ENCODE measurements at regions not wholly inside any gene's neighbourhood (a gene's known extent, or its start where the extent isn't known, plus 50 kb on each side); places are given as distances from the start of the nearest gene placed in this dataset.

DNA sequence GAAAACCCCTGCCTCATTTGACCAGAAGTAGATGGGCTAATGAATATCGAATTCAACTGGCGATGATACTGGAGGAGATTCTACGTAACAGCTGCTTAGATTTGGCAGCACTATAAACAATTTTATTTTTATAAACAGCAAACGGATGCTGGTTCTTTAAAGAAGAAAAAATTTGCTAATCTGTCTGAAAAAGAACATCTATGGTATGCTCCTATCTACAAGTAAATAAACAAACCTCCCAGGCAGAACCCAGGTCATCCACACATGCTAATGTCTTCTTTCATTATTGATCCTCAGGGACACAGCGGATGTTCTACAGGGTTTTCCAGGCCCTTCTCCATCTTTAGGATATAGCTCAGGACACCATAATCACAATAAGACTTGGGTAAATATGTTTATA, 291.3 kb downstream of the ALDH8A1 start:
- BruUV-seq (replicated peaks) = no TSS peak
- H3K9me3 ChIP-seq = no peaks in the 10 kb centered on the region
- peaks cover 29% of the 10 kb centered on the region for H3K4me1 ChIP-seq

DNA sequence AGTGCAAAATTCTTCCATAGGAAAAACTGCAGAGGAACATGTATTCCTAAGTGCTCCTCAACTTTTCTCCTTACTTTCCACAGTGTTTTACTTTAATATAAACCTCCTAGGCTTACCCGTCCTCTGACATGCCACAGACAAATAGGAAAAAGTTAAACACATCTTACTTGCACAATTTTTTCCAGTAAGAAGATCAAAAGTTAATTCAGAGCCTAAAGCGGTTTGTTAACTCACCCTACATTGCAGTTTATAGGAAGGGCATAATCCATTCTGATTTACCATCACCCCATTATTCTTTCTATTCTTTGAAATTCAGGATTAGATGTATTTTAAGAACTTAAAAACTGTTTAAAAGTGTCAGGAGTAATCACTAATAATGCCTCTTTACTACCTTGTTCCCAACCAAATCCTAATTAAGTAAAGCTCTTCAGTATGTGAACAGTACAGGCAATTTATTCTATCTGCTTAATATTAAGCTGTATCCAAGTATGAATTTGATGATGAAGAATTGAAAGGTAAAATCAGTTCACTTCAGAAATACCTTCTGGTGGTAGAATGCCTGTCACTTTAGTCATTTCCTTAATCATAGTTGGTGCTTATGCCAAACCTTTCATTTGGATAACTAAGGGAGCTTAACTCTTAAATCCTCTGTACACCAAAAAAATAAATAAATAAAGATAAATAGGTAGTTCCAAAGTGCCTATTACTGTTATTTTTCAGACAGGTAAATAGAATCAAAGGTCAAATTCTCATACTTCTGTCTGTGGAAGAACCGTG, 292.0 kb downstream of the ALDH8A1 start:
- BruUV-seq (replicated peaks) = no TSS peak
- H3K4me1 Mint-ChIP-seq (ENCODE audit: low read depth, unreplicated experiment) = peaks cover 13% of the 10 kb centered on the region
- TF ChIP-seq, protein P1, sequence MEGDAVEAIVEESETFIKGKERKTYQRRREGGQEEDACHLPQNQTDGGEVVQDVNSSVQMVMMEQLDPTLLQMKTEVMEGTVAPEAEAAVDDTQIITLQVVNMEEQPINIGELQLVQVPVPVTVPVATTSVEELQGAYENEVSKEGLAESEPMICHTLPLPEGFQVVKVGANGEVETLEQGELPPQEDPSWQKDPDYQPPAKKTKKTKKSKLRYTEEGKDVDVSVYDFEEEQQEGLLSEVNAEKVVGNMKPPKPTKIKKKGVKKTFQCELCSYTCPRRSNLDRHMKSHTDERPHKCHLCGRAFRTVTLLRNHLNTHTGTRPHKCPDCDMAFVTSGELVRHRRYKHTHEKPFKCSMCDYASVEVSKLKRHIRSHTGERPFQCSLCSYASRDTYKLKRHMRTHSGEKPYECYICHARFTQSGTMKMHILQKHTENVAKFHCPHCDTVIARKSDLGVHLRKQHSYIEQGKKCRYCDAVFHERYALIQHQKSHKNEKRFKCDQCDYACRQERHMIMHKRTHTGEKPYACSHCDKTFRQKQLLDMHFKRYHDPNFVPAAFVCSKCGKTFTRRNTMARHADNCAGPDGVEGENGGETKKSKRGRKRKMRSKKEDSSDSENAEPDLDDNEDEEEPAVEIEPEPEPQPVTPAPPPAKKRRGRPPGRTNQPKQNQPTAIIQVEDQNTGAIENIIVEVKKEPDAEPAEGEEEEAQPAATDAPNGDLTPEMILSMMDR (IDR thresholded peaks at IDR 0.05; ENCODE audit: insufficient read depth in 1 of 2, low read depth in 1 of 2, low read length in 1 of 2, severe bottlenecking in 1 of 2, unreplicated experiment in 1 of 2) = no peak
- POLR2A ChIA-PET = no interaction called here
- no peaks in the 10 kb centered on the region for H3K36me3 Mint-ChIP-seq (ENCODE audit: insufficient read depth, unreplicated experiment)
- H3K9me3 ChIP-seq = no peaks in the 10 kb centered on the region
- CTCF ChIA-PET = interaction anchor here (0.8 kb wide), 1 partner anchor 50 kb away, joined by 3 read pairs; no protein-coding TSS in a partner anchor
- no peaks in the 10 kb centered on the region for H3K27me3 ChIP-seq (replicated peaks; ENCODE audit: control insufficient read depth, insufficient read depth, low read length)
- DNase-seq = no peak
- H3K27ac Mint-ChIP-seq (ENCODE audit: unreplicated experiment) = no peak overlapping the region
- intact Hi-C loops (cut with micrococcal nuclease; ENCODE audit: unreplicated experiment) = loop anchor here (2.0 to 5.0 kb wide), 3 partner anchors 49 to 224 kb away; no protein-coding TSS in a partner anchor
- no peaks in the 10 kb centered on the region for H3K27me3 Mint-ChIP-seq (ENCODE audit: insufficient read depth, unreplicated experiment)
- H3K36me3 ChIP-seq (ENCODE audit: control insufficient read depth, insufficient read depth, low read length) = no peaks in the 10 kb centered on the region
- no peak overlapping the region for H3K4me3 ChIP-seq (ENCODE audit: low read depth, low read length)
- no peak overlapping the region for H3K4me3 Mint-ChIP-seq (ENCODE audit: unreplicated experiment)
- H3K4me1 ChIP-seq = peaks cover 29% of the 10 kb centered on the region
- H3K9me3 Mint-ChIP-seq (ENCODE audit: unreplicated experiment) = no peaks in the 10 kb centered on the region

More for the DNA sequence above, 291.3 kb downstream of the ALDH8A1 start:
- H3K4me3 Mint-ChIP-seq (ENCODE audit: unreplicated experiment) = peak overlapping the region; percentile 11
- intact Hi-C loops (cut with micrococcal nuclease; ENCODE audit: unreplicated experiment) = loop anchor here (2.0 to 5.0 kb wide), 3 partner anchors 48 to 224 kb away; no protein-coding TSS in a partner anchor
- TF ChIP-seq, protein P1 (IDR thresholded peaks at IDR 0.05; ENCODE audit: insufficient read depth in 1 of 2, low read depth in 1 of 2, low read length in 1 of 2, severe bottlenecking in 1 of 2, unreplicated experiment in 1 of 2) = no peak
- H3K27me3 Mint-ChIP-seq (ENCODE audit: insufficient read depth, unreplicated experiment) = no peaks in the 10 kb centered on the region
- peaks cover 19% of the 10 kb centered on the region for H3K4me1 Mint-ChIP-seq (ENCODE audit: low read depth, unreplicated experiment)
- H3K9me3 Mint-ChIP-seq (ENCODE audit: unreplicated experiment) = no peaks in the 10 kb centered on the region
- no peak overlapping the region for H3K27ac Mint-ChIP-seq (ENCODE audit: unreplicated experiment)
- no peak for DNase-seq
- H3K4me3 ChIP-seq (ENCODE audit: low read depth, low read length) = no peak overlapping the region
- H3K27me3 ChIP-seq (replicated peaks; ENCODE audit: control insufficient read depth, insufficient read depth, low read length) = no peaks in the 10 kb centered on the region
- no peaks in the 10 kb centered on the region for H3K36me3 Mint-ChIP-seq (ENCODE audit: insufficient read depth, unreplicated experiment)
- H3K36me3 ChIP-seq (ENCODE audit: control insufficient read depth, insufficient read depth, low read length) = no peaks in the 10 kb centered on the region
- POLR2A ChIA-PET = no interaction called here
- CTCF ChIA-PET = no interaction called here

DNA sequence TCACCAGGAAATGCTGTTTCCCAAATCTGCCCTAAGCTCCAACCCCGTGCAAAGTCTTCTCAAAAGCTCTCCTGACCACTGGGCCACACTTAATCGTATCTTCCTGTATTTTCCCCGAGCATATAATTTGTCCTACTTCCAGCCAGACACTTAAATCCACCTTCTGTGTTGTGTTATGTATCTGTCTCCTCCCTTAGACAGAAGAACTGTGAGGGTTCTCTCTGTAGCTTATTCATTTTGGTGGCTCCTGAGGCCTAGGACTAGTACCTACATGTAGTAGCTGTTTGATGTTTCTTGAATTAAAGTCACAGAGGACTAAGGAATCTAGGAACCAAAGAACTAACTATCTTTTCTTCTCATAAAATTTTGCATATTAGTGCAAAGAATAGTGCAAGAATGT, 292.6 kb downstream of the ALDH8A1 start:
- Mint-ChIP-seq H3K27me3 (ENCODE audit: insufficient read depth, unreplicated experiment) (no peaks in the 10 kb centered on the region), H3K9me3 (ENCODE audit: unreplicated experiment) (no peaks in the 10 kb centered on the region), H3K4me1 (ENCODE audit: low read depth, unreplicated experiment) (peaks cover 13% of the 10 kb centered on the region), H3K27ac (ENCODE audit: unreplicated experiment) (no peak overlapping the region), H3K36me3 (ENCODE audit: insufficient read depth, unreplicated experiment) (no peaks in the 10 kb centered on the region), H3K4me3 (ENCODE audit: unreplicated experiment) (no peak overlapping the region)
- no peaks in the 10 kb centered on the region for H3K9me3 ChIP-seq
- ChIA-PET CTCF (interaction anchor here (0.8 kb wide), 1 partner anchor 50 kb away, joined by 3 read pairs; no protein-coding TSS in a partner anchor), POLR2A (no interaction called here)
- no TSS peak for BruUV-seq (replicated peaks)
- TF ChIP-seq, protein P1 (IDR thresholded peaks at IDR 0.05; ENCODE audit: insufficient read depth in 1 of 2, low read depth in 1 of 2, low read length in 1 of 2, severe bottlenecking in 1 of 2, unreplicated experiment in 1 of 2) = no peak
- intact Hi-C loops (cut with micrococcal nuclease; ENCODE audit: unreplicated experiment) = loop anchor here (5.0 kb wide), 2 partner anchors 165 to 225 kb away; no protein-coding TSS in a partner anchor
- peaks cover 29% of the 10 kb centered on the region for H3K4me1 ChIP-seq
- no peaks in the 10 kb centered on the region for H3K27me3 ChIP-seq (replicated peaks; ENCODE audit: control insufficient read depth, insufficient read depth, low read length)
- H3K4me3 ChIP-seq (ENCODE audit: low read depth, low read length) = no peak overlapping the region
- no peak for DNase-seq
- H3K36me3 ChIP-seq (ENCODE audit: control insufficient read depth, insufficient read depth, low read length) = no peaks in the 10 kb centered on the region

Data from Caco-2 (cell line).